AG04450 (cell line): ENCODE measurements at regions not wholly inside any gene's neighbourhood (a gene's known extent, or its start where the extent isn't known, plus 50 kb on each side); places are given as distances from the start of the nearest gene placed in this dataset.

Experiments
- CTCF ChIA-PET: fragments of 300-600, 350-600 bp; formaldehyde crosslinking; extraction: SDS; loops from one replicate; lab custom pipeline; 2022; ENCODE audit warnings: antibody characterized with exemption, inconsistent platforms; lab: Charles Lee
- POLR2A ChIA-PET: fragments of 350-600 bp; formaldehyde crosslinking; extraction: SDS; loops from one replicate; lab custom pipeline; 2021; ENCODE audit warnings: antibody characterized with exemption, inconsistent platforms; lab: Yijun Ruan, JAX
- DNase-seq: peaks from one replicate; pipeline ENCODE4 v3.0.0-alpha.2; 2011; ENCODE audit warnings: low read depth, low spot score
- H3K27ac ChIP-seq: one replicate; pipeline ENCODE4 v1.5.1; 2012; ENCODE audit warnings: low read depth, low read length, control low read depth
- H3K27me3 ChIP-seq: one replicate; pipeline ENCODE4 v1.6.0; 2012; ENCODE audit warnings: low read length; ENCODE audit not compliant: control insufficient read depth, insufficient read depth
- H3K4me3 ChIP-seq: 2 replicates; pipeline ENCODE4 v1.5.1; 2011; ENCODE audit warnings: mild to moderate bottlenecking, low read depth, low read length, control low read depth
- H3K9me3 ChIP-seq: 2 replicates; pipeline ENCODE4 v1.5.1; 2012; ENCODE audit warnings: low read length; ENCODE audit not compliant: control insufficient read depth, insufficient read depth
- TF ChIP-seq, protein P1 (sequence below): IDR thresholded peaks from 2 replicates; pipeline ENCODE4 v1.5.1; 2011; ENCODE audit warnings: low read depth, low read length, control low read depth, inconsistent platforms

DNA sequence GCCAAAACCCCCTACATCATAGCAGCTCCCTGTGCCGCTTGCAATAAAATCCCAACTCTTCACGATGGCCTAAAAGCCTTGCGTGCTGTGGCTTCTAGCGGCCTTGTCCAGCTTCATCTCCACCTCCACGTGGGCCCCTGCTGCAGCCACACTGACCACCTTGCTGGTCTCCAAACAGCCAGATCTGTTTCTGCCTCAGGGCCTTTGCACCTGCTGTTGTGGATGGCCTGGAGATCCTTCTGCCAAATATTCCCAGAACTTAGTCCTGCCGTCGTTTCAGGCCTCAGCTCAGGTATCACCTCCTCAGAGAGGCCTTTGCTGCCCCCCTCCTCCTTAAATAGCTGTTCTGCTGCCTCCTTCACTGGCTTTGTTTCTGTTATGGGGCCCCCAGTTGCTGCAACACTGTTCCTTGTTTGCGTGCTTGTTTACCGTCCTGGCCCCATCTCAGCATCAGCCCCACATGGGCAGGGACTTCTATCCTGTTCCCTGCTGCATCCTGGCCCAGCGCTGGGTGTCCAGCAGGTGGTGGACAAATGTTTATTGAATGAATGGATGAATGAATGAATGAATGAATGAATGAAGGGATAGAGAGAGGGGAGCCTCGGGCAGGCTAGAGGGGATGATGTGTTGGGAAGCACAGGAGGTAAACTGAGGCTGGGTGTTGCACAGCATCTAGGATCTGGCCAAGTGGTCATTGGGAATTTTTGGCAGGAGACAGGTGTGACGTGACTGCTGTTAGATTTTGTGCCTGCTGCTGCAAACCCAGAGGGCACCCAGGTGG lies 171.0 kb upstream of the GSE1 start:
- DNase-seq: no peak
- ChIA-PET POLR2A (no interaction called here), CTCF (no interaction called here)
- no peaks in the 10 kb centered on the region; the same call in 1 of the 2 replicates for H3K9me3 ChIP-seq
- H3K4me3 ChIP-seq: no peak overlapping the region
- TF ChIP-seq, protein P1, sequence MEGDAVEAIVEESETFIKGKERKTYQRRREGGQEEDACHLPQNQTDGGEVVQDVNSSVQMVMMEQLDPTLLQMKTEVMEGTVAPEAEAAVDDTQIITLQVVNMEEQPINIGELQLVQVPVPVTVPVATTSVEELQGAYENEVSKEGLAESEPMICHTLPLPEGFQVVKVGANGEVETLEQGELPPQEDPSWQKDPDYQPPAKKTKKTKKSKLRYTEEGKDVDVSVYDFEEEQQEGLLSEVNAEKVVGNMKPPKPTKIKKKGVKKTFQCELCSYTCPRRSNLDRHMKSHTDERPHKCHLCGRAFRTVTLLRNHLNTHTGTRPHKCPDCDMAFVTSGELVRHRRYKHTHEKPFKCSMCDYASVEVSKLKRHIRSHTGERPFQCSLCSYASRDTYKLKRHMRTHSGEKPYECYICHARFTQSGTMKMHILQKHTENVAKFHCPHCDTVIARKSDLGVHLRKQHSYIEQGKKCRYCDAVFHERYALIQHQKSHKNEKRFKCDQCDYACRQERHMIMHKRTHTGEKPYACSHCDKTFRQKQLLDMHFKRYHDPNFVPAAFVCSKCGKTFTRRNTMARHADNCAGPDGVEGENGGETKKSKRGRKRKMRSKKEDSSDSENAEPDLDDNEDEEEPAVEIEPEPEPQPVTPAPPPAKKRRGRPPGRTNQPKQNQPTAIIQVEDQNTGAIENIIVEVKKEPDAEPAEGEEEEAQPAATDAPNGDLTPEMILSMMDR: no peak
- H3K27me3 ChIP-seq: no peaks in the 10 kb centered on the region
- no peak overlapping the region for H3K27ac ChIP-seq

DNA sequence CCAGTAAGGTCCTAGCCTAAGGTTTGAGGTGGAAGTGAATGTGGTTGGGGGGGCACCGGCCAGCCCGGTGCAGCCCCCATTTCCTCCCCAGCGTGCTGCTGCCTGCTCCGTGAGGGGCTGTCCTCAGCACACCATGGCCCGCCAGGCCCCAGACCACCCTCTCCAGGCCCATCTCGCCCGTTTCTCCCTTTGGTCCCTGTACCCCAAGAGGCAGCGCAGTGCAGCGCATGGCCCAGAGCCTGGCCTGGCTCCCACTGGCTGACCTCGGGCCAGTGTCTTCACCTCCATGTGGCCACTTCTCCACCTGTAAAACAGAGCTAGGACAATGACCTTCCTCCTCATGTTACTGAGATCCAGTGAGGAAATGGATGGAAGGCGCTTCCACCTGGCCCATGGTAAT lies 170.0 kb upstream of the GSE1 start:
- TF ChIP-seq, protein P1: no peak
- H3K4me3 ChIP-seq: no peak overlapping the region
- no peak overlapping the region for H3K27ac ChIP-seq
- ChIA-PET POLR2A (no interaction called here), CTCF (no interaction called here)
- H3K9me3 ChIP-seq: no peaks in the 10 kb centered on the region; the same call in 1 of the 2 replicates
- H3K27me3 ChIP-seq: no peaks in the 10 kb centered on the region
- DNase-seq: no peak

DNA sequence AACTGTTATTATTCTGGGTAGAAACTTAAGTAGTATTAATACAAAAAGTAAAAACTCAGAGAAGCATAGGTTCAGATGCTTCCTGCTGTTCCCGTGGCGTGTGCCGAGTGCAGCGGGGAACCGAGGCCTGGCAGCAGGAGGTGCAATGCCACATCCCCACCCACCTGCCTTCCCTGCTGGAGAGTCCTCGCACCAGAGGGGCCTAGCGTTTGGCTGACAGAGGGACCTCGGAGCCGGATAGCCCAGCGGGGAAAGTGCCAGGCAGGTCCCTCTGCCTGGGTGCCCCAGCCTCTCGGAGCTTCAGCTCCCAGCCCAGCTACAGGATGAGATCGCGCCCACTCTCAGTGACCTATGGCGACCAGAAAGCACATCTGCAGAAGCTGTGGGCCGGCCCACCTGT lies 169.6 kb upstream of the GSE1 start:
- H3K9me3 ChIP-seq: no peaks in the 10 kb centered on the region; the same call in 1 of the 2 replicates
- no peak overlapping the region for H3K4me3 ChIP-seq
- no peaks in the 10 kb centered on the region for H3K27me3 ChIP-seq
- POLR2A ChIA-PET: interaction anchor here (0.6 kb wide), 1 partner anchor 1940 kb away, joined by 4 read pairs; the partner anchor contains the start of gene FBXO31
- no peak overlapping the region for H3K27ac ChIP-seq
- TF ChIP-seq, protein P1: no peak
- CTCF ChIA-PET: no interaction called here
- no peak for DNase-seq

DNA sequence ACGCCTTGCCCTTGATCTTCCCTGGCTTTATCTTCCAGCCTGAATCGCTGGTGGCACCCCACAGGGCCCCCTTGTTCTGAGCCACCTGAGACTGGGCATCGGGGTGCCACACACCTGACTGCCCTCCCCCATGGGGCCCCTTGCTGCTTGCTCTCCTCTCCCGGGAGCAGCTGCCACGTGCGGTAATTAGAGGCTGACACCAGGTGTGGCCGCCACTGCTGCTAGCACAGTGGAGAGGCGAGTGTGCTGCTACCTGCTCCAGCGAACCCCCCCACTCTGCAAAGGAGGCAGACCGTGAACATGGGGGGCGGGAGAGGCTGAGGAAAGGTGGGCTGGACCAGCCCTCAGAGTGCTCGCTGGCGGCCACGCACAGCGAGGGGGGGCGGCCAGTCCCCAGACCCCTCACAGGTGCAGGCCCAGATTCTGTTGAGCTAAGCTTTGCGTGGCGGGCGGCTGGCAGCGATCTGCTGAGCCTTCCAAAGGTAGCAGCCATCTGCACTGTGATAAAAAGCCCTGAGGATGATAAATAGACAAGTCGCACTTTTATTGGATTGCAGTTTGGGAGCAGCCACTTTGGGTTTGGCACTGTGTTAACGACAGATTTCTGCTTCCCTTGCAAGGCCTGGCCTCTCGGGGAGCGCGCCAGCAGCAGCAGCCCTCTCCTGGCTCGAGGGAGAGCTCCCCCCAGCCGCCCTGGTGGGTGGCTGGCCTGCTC lies 167.9 kb upstream of the GSE1 start:
- H3K27me3 ChIP-seq: no peaks in the 10 kb centered on the region
- POLR2A ChIA-PET: no interaction called here
- TF ChIP-seq, protein P1: no peak
- no peaks in the 10 kb centered on the region; the same call in 1 of the 2 replicates for H3K9me3 ChIP-seq
- H3K27ac ChIP-seq: no peak overlapping the region
- CTCF ChIA-PET: interaction anchor here (0.6 to 1.3 kb wide), 2 partner anchors 24 to 29 kb away, joined by 3 read pairs; no protein-coding TSS in a partner anchor
- no peak for DNase-seq
- no peak overlapping the region for H3K4me3 ChIP-seq
